H1 (cell line): ENCODE measurements at regions not wholly inside any gene's neighbourhood (a gene's known extent, or its start where the extent isn't known, plus 50 kb on each side); places are given as distances from the start of the nearest gene placed in this dataset.

ENCODE experiments used
- CHD1 ChIP-seq: IDR thresholded peaks from 2 replicates; pipeline ENCODE4 v1.6.1; 2012; ENCODE audit warnings: low read depth, low read length, improper control_type of control experiment
- RXRA ChIP-seq: IDR thresholded peaks from 2 replicates; pipeline ENCODE4 v1.6.1; 2011; ENCODE audit warnings: low read depth, mild to moderate bottlenecking, low read length, moderate library complexity; ENCODE audit not compliant: insufficient read depth
- SP1 ChIP-seq: IDR thresholded peaks from 2 replicates; pipeline ENCODE4 v1.6.1; 2011; ENCODE audit warnings: low read depth, low read length
- TCF12 ChIP-seq: IDR thresholded peaks from 2 replicates; pipeline ENCODE4 v1.6.1; 2011; ENCODE audit warnings: low read depth, mild to moderate bottlenecking, low read length
- TF ChIP-seq, protein P1 (sequence below): IDR thresholded peaks from 2 replicates; pipeline ENCODE4 v1.6.1; 2012; ENCODE audit warnings: low read length, inconsistent platforms
- TF ChIP-seq, protein P2 (sequence below), 3 experiments: IDR thresholded peaks; 1 replicate in 2 of 3; 2 replicates in 1 of 3; pipeline versions ENCODE4 v1.5.1 to v1.6.1; 2011; ENCODE audit warnings: low read length in 3 of 3, mild to moderate bottlenecking in 3 of 3, inconsistent platforms in 2 of 3, low read depth in 1 of 3, moderate library complexity in 1 of 3; ENCODE audit not compliant: insufficient read depth in 1 of 3; ENCODE audit errors: control extremely low read depth in 1 of 3
- TF ChIP-seq, protein P3 (sequence below): IDR thresholded peaks from 2 replicates; pipeline ENCODE4 v1.6.1; 2011; ENCODE audit warnings: low read depth, mild to moderate bottlenecking, low read length; ENCODE audit not compliant: insufficient read depth

DNA sequence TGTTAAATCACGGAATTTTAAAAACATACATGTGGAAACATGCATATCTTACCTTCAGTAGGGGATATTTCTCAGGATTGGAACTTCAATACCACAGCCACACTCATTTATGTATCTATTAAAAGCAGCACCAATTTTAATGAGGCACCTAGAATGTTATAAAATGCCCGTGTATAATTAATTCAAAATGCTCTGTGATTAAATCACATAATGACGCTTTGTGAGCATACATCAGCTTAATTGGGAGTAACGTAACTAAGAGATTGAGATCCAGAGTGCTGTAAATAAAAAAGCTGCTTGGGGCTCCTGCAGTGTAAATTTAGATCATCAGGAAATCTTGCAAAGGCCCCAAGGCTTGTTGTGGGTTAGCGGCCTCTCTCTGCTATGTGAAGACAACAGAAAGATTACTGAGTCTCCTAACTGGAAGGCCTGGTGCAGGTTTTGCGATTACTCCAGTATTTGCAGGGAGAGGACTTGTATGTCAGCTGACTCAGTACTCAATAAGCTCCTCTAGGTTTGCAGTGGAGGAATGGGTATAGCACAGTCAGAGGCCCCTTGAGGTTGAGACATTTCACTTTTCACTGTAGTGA is 195.5 kb upstream of the PHYHIPL start (continued):
- TF ChIP-seq, protein P1, sequence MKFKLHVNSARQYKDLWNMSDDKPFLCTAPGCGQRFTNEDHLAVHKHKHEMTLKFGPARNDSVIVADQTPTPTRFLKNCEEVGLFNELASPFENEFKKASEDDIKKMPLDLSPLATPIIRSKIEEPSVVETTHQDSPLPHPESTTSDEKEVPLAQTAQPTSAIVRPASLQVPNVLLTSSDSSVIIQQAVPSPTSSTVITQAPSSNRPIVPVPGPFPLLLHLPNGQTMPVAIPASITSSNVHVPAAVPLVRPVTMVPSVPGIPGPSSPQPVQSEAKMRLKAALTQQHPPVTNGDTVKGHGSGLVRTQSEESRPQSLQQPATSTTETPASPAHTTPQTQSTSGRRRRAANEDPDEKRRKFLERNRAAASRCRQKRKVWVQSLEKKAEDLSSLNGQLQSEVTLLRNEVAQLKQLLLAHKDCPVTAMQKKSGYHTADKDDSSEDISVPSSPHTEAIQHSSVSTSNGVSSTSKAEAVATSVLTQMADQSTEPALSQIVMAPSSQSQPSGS = no peak
- TF ChIP-seq CHD1 = no peak
- TF ChIP-seq, protein P2, sequence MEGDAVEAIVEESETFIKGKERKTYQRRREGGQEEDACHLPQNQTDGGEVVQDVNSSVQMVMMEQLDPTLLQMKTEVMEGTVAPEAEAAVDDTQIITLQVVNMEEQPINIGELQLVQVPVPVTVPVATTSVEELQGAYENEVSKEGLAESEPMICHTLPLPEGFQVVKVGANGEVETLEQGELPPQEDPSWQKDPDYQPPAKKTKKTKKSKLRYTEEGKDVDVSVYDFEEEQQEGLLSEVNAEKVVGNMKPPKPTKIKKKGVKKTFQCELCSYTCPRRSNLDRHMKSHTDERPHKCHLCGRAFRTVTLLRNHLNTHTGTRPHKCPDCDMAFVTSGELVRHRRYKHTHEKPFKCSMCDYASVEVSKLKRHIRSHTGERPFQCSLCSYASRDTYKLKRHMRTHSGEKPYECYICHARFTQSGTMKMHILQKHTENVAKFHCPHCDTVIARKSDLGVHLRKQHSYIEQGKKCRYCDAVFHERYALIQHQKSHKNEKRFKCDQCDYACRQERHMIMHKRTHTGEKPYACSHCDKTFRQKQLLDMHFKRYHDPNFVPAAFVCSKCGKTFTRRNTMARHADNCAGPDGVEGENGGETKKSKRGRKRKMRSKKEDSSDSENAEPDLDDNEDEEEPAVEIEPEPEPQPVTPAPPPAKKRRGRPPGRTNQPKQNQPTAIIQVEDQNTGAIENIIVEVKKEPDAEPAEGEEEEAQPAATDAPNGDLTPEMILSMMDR (IDR thresholded peaks at IDR 0.05; ENCODE audit: control extremely low read depth in 1 of 3, insufficient read depth in 1 of 3, low read depth in 1 of 3, low read length in 3 of 3) = no peak
- no peak for TF ChIP-seq TCF12
- no peak for TF ChIP-seq RXRA
- no peak for TF ChIP-seq SP1
- TF ChIP-seq, protein P3, sequence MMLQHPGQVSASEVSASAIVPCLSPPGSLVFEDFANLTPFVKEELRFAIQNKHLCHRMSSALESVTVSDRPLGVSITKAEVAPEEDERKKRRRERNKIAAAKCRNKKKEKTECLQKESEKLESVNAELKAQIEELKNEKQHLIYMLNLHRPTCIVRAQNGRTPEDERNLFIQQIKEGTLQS = no peak
